ENCODE measurements at regions not wholly inside any gene's neighbourhood (a gene's known extent, or its start where the extent isn't known, plus 50 kb on each side); places are given as distances from the start of the nearest gene placed in this dataset.

DNA sequence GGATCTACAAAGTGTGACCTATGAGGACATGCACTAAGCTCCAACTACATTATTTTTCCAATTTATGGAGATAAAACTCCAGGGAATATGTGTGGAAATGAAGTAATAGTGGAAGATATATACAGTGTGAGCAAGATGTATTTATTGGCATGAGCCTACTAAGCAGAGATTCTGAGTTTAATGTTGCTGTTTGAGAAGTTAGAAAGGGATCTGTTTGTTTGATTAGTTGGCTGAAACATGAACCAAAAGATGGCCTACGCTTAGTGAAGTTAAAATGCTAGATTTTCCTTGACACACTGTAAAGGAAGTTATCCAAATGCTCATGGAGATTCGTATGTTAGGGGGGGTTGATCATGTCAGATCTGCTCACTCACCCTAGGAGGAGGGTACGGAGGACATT is 621.7 kb downstream of the TMEM182 start:
- no peaks in the 10 kb centered on the region for H3K27me3 ChIP-seq (replicated peaks; ENCODE audit: insufficient read depth, low read depth, low read length, poor library complexity)
- BruUV-seq (replicated peaks): no TSS peak
- DNase-seq (ENCODE audit: low spot score): no peak
- intact Hi-C loops (cut with micrococcal nuclease; ENCODE audit: unreplicated experiment): no loop called here
- H3K9me3 ChIP-seq (ENCODE audit: low read depth, low read length, poor library complexity, severe bottlenecking): peaks cover 9% of the 10 kb centered on the region
- H3K27ac ChIP-seq (ENCODE audit: low read depth, low read length, poor library complexity, severe bottlenecking): no peak overlapping the region
- H3K4me1 ChIP-seq (ENCODE audit: insufficient read depth, low read length, poor library complexity, severe bottlenecking): no peaks in the 10 kb centered on the region
- ChIA-PET CTCF (no interaction called here), POLR2A (ENCODE audit: low non-redundant PET) (no interaction called here)
- no peak for TF ChIP-seq EZH2 (IDR thresholded peaks at IDR 0.05; ENCODE audit: borderline replicate concordance, low read depth, low read length, poor library complexity, severe bottlenecking)
- TF ChIP-seq, protein P1, sequence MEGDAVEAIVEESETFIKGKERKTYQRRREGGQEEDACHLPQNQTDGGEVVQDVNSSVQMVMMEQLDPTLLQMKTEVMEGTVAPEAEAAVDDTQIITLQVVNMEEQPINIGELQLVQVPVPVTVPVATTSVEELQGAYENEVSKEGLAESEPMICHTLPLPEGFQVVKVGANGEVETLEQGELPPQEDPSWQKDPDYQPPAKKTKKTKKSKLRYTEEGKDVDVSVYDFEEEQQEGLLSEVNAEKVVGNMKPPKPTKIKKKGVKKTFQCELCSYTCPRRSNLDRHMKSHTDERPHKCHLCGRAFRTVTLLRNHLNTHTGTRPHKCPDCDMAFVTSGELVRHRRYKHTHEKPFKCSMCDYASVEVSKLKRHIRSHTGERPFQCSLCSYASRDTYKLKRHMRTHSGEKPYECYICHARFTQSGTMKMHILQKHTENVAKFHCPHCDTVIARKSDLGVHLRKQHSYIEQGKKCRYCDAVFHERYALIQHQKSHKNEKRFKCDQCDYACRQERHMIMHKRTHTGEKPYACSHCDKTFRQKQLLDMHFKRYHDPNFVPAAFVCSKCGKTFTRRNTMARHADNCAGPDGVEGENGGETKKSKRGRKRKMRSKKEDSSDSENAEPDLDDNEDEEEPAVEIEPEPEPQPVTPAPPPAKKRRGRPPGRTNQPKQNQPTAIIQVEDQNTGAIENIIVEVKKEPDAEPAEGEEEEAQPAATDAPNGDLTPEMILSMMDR (conservative IDR thresholded peaks at IDR 0.05; ENCODE audit: low read depth, low read length): no peak
- no peaks in the 10 kb centered on the region for H3K36me3 ChIP-seq (ENCODE audit: insufficient read depth, low read length, poor library complexity, severe bottlenecking)
- H3K4me3 ChIP-seq (ENCODE audit: low read depth, low read length, poor library complexity, severe bottlenecking): no peak overlapping the region

DNA sequence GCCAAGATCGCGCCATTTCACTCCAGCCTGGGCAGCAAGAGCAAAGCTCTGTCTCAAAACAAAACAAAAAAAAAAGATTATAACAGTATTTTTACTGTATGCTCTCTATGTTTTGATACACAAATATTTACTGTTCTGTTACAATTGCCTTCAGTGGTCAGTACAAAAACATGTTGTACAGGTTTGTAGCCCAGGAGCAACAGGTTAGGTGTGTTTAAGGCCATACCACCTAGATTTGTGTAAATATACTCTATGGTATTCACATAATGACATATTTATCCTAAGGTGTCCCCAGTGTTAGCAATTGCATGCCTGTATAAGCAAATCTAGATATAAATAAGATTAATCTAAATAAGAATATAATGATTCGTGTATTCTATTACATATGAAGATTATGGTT is 625.0 kb downstream of the TMEM182 start:
- no peaks in the 10 kb centered on the region for H3K9me3 ChIP-seq (ENCODE audit: low read depth, low read length, poor library complexity, severe bottlenecking)
- intact Hi-C loops (cut with micrococcal nuclease; ENCODE audit: unreplicated experiment): no loop called here
- no peak overlapping the region for H3K4me3 ChIP-seq (ENCODE audit: low read depth, low read length, poor library complexity, severe bottlenecking)
- H3K4me1 ChIP-seq (ENCODE audit: insufficient read depth, low read length, poor library complexity, severe bottlenecking): no peaks in the 10 kb centered on the region
- H3K36me3 ChIP-seq (ENCODE audit: insufficient read depth, low read length, poor library complexity, severe bottlenecking): no peaks in the 10 kb centered on the region
- no peaks in the 10 kb centered on the region for H3K27me3 ChIP-seq (replicated peaks; ENCODE audit: insufficient read depth, low read depth, low read length, poor library complexity)
- ChIA-PET POLR2A (ENCODE audit: low non-redundant PET) (no interaction called here), CTCF (no interaction called here)
- no TSS peak for BruUV-seq (replicated peaks)
- TF ChIP-seq, protein P1 (conservative IDR thresholded peaks at IDR 0.05; ENCODE audit: low read depth, low read length): no peak
- TF ChIP-seq EZH2 (IDR thresholded peaks at IDR 0.05; ENCODE audit: borderline replicate concordance, low read depth, low read length, poor library complexity, severe bottlenecking): no peak
- H3K27ac ChIP-seq (ENCODE audit: low read depth, low read length, poor library complexity, severe bottlenecking): no peak overlapping the region
- no peak for DNase-seq (ENCODE audit: low spot score)

DNA sequence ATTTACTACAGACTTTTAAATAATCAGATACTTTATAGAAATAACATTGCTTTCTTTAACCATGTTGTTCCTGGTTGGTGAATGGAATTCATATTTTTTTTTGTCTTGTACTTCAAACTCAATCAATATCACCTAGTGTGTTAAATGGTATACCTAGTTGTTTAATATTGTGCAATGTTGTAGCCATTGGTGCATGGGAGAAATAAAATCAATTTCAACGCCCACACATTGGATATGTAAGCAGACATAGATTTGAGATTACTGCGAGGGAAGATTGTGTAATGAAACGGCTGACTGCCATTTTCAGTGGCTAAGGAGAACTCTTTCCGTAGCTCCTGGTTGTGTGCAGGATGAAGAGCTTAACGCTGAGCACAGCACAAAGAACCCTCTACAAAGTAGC is 626.1 kb downstream of the TMEM182 start:
- no peaks in the 10 kb centered on the region for H3K36me3 ChIP-seq (ENCODE audit: insufficient read depth, low read length, poor library complexity, severe bottlenecking)
- DNase-seq (ENCODE audit: low spot score): no peak
- intact Hi-C loops (cut with micrococcal nuclease; ENCODE audit: unreplicated experiment): no loop called here
- H3K27me3 ChIP-seq (replicated peaks; ENCODE audit: insufficient read depth, low read depth, low read length, poor library complexity): no peaks in the 10 kb centered on the region
- H3K4me3 ChIP-seq (ENCODE audit: low read depth, low read length, poor library complexity, severe bottlenecking): no peak overlapping the region
- H3K4me1 ChIP-seq (ENCODE audit: insufficient read depth, low read length, poor library complexity, severe bottlenecking): no peaks in the 10 kb centered on the region
- BruUV-seq (replicated peaks): no TSS peak
- ChIA-PET CTCF (no interaction called here), POLR2A (ENCODE audit: low non-redundant PET) (no interaction called here)
- no peak overlapping the region for H3K27ac ChIP-seq (ENCODE audit: low read depth, low read length, poor library complexity, severe bottlenecking)
- TF ChIP-seq, protein P1 (conservative IDR thresholded peaks at IDR 0.05; ENCODE audit: low read depth, low read length): no peak
- TF ChIP-seq EZH2 (IDR thresholded peaks at IDR 0.05; ENCODE audit: borderline replicate concordance, low read depth, low read length, poor library complexity, severe bottlenecking): no peak
- H3K9me3 ChIP-seq (ENCODE audit: low read depth, low read length, poor library complexity, severe bottlenecking): no peaks in the 10 kb centered on the region
